Activated T-cell treated with anti-CD3 and anti-CD28 coated beads, Interleukin-2, amount 50 U/mL, for 24 hours (primary cell): ENCODE measurements at regions not wholly inside any gene's neighbourhood (a gene's known extent, or its start where the extent isn't known, plus 50 kb on each side); places are given as distances from the start of the nearest gene placed in this dataset.

Source experiments
- DNase-seq: peaks from one replicate; pipeline ENCODE4 v3.0.0-alpha.2; 2020
- H3K27ac Mint-ChIP-seq: 2 replicates; pipeline ENCODE4 v1.8.0; 2020; ENCODE audit warnings: mild to moderate bottlenecking, mixed read lengths
- H3K27me3 Mint-ChIP-seq: 2 replicates; pipeline ENCODE4 v1.8.0; 2020; ENCODE audit warnings: mixed read lengths
- H3K36me3 Mint-ChIP-seq: 2 replicates; pipeline ENCODE4 v1.8.0; 2020; ENCODE audit warnings: low read depth, mixed read lengths
- H3K4me1 Mint-ChIP-seq: 2 replicates; pipeline ENCODE4 v1.8.0; 2020; ENCODE audit warnings: low read depth, mixed read lengths
- H3K4me3 Mint-ChIP-seq: 2 replicates; pipeline ENCODE4 v1.8.0; 2020; ENCODE audit warnings: mild to moderate bottlenecking, moderate library complexity, mixed read lengths
- H3K9me3 Mint-ChIP-seq: 2 replicates; pipeline ENCODE4 v1.8.0; 2020; ENCODE audit warnings: mixed read lengths

GRCh38 chr5:86748538-86749105 is 130.9 kb downstream of the COX7C start:
- no peak overlapping the region for H3K4me3 Mint-ChIP-seq
- DNase-seq, result no peak
- H3K36me3 Mint-ChIP-seq, result no peaks in the 10 kb centered on the region
- H3K9me3 Mint-ChIP-seq, result no peaks in the 10 kb centered on the region
- no peaks in the 10 kb centered on the region for H3K27me3 Mint-ChIP-seq
- H3K27ac Mint-ChIP-seq, result no peak overlapping the region
- H3K4me1 Mint-ChIP-seq, result no peaks in the 10 kb centered on the region

- Mint-ChIP-seq H3K9me3 (no peaks in the 10 kb centered on the region), H3K27me3 (no peaks in the 10 kb centered on the region), H3K36me3 (no peaks in the 10 kb centered on the region), H3K27ac (no peak overlapping the region), H3K4me1 (no peaks in the 10 kb centered on the region), H3K4me3 (no peak overlapping the region)
- no peak for DNase-seq
Measured at GRCh38 chr5:86749841-86750240, 132.1 kb downstream of the COX7C start.

DNA sequence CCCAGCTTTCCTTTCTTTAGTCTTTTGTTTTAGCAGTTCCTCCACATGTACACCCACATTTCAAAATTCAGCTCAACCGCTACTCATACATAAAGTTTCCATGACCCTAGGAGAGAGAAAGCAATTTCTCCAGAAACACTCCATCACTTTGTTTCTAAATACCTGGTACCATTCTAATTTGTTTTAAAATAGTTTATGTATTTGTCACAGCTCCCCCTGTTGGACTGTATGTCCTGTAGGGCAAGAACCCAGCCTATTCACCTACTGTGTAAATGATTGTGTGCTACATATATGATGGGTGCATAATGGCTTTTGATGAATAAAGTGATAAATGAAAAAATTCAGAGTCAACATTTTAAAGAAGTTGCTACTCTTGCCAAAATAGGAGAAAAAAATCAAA is 139.1 kb downstream of the COX7C start:
- no peak for DNase-seq
- Mint-ChIP-seq H3K4me1 (no peaks in the 10 kb centered on the region), H3K27ac (no peak overlapping the region), H3K9me3 (no peaks in the 10 kb centered on the region), H3K36me3 (no peaks in the 10 kb centered on the region), H3K27me3 (no peaks in the 10 kb centered on the region), H3K4me3 (no peak overlapping the region)

DNA sequence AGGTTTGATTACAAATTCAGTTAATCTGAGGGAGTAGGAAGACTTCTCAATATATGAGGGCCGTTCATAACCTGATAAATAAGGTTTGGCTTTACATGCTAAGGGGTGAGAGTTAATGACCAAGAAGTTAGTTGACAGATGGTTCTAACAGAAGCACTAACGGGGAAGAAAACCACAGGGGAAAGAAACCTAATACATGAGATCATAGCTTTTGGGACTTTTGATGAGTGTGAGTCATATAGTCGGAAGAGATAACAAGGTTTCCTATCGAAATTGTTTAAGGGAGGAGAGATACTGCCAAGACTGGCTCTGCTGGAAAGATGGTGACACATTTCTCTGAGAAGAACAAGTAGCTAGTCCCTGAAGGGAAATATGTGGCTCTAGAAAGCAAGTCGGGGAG is 140.1 kb downstream of the COX7C start:
- Mint-ChIP-seq H3K27me3 (no peaks in the 10 kb centered on the region), H3K4me3 (no peak overlapping the region), H3K9me3 (no peaks in the 10 kb centered on the region), H3K27ac (no peak overlapping the region), H3K4me1 (no peaks in the 10 kb centered on the region), H3K36me3 (no peaks in the 10 kb centered on the region)
- no peak for DNase-seq

- no peaks in the 10 kb centered on the region for H3K4me1 Mint-ChIP-seq
- H3K4me3 Mint-ChIP-seq, result no peak overlapping the region
- no peak overlapping the region for H3K27ac Mint-ChIP-seq
- no peaks in the 10 kb centered on the region for H3K36me3 Mint-ChIP-seq
- no peaks in the 10 kb centered on the region for H3K9me3 Mint-ChIP-seq
- H3K27me3 Mint-ChIP-seq, result no peaks in the 10 kb centered on the region
- no peak for DNase-seq
Measured at GRCh38 chr5:86760661-86761060, 142.9 kb downstream of the COX7C start.

GRCh38 chr5:86763929-86764328 is 146.2 kb downstream of the COX7C start:
- Mint-ChIP-seq H3K27ac (no peak overlapping the region), H3K4me3 (no peak overlapping the region), H3K36me3 (no peaks in the 10 kb centered on the region), H3K4me1 (no peaks in the 10 kb centered on the region), H3K27me3 (no peaks in the 10 kb centered on the region), H3K9me3 (no peaks in the 10 kb centered on the region)
- DNase-seq, result no peak

- Mint-ChIP-seq H3K4me3 (no peak overlapping the region), H3K36me3 (no peaks in the 10 kb centered on the region), H3K27ac (no peak overlapping the region), H3K27me3 (no peaks in the 10 kb centered on the region), H3K9me3 (peaks cover 5% of the 10 kb centered on the region), H3K4me1 (no peaks in the 10 kb centered on the region)
- no peak for DNase-seq
Measured at GRCh38 chr5:86765778-86766502, 148.2 kb downstream of the COX7C start.

- no peaks in the 10 kb centered on the region for H3K27me3 Mint-ChIP-seq
- DNase-seq, result no peak
- H3K4me1 Mint-ChIP-seq, result no peaks in the 10 kb centered on the region
- peaks cover 9% of the 10 kb centered on the region for H3K9me3 Mint-ChIP-seq
- no peak overlapping the region for H3K4me3 Mint-ChIP-seq
- no peaks in the 10 kb centered on the region for H3K36me3 Mint-ChIP-seq
- no peak overlapping the region for H3K27ac Mint-ChIP-seq
Measured at GRCh38 chr5:86768699-86769202, 151.0 kb downstream of the COX7C start.

DNA sequence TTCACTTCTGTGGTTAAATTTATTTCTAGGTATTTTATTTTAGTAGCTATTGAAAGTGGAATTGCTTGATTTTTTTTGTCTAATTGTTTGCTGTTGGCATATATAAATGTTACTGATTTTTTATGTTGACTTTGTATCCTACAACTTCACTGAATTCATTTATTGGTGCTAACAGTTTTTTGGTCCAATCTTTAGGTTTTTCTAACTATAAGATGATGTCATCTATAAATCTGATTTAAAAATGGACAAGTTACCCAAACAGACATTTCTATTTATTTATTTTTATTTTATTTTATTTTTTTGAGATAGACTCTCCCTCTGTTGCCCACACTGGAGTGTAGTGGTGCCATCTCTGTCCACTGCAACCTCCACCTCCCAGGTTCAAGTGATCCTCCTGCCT is 162.3 kb downstream of the COX7C start:
- Mint-ChIP-seq H3K27ac (no peak overlapping the region), H3K27me3 (no peaks in the 10 kb centered on the region), H3K9me3 (no peaks in the 10 kb centered on the region), H3K4me1 (no peaks in the 10 kb centered on the region), H3K36me3 (no peaks in the 10 kb centered on the region), H3K4me3 (no peak overlapping the region)
- no peak for DNase-seq

DNA sequence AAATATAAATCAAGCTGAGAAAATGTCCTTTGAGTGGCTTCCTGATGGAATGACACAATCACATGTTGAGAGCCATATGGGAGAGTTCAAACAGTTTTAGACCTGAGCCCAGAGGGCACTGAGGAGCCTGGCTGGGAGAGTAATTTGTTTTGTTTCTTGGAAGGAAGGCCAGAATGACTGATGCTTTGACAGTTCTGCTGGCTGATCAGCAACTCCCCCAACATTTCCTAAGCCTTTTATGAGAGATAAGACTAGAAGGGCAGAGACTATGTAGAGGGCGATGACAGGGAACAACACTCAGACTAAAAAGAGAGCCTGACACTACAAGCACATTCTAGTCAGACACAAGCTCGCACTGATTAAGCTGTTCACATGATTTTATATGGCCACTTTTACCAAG is 169.2 kb downstream of the COX7C start:
- no peaks in the 10 kb centered on the region for H3K9me3 Mint-ChIP-seq
- H3K4me1 Mint-ChIP-seq, result no peaks in the 10 kb centered on the region
- H3K27me3 Mint-ChIP-seq, result no peaks in the 10 kb centered on the region
- H3K36me3 Mint-ChIP-seq, result no peaks in the 10 kb centered on the region
- DNase-seq, result no peak
- H3K4me3 Mint-ChIP-seq, result no peak overlapping the region
- H3K27ac Mint-ChIP-seq, result no peak overlapping the region

- Mint-ChIP-seq H3K36me3 (no peaks in the 10 kb centered on the region), H3K4me3 (no peak overlapping the region), H3K27ac (no peak overlapping the region), H3K27me3 (no peaks in the 10 kb centered on the region), H3K9me3 (no peaks in the 10 kb centered on the region), H3K4me1 (no peaks in the 10 kb centered on the region)
- no peak for DNase-seq
Measured at GRCh38 chr5:86795659-86796058, 177.9 kb downstream of the COX7C start.

GRCh38 chr5:86797677-86798076 is 179.9 kb downstream of the COX7C start:
- no peaks in the 10 kb centered on the region for H3K27me3 Mint-ChIP-seq
- no peak overlapping the region for H3K27ac Mint-ChIP-seq
- no peaks in the 10 kb centered on the region for H3K36me3 Mint-ChIP-seq
- no peak for DNase-seq
- H3K4me1 Mint-ChIP-seq, result no peaks in the 10 kb centered on the region
- H3K9me3 Mint-ChIP-seq, result no peaks in the 10 kb centered on the region
- no peak overlapping the region for H3K4me3 Mint-ChIP-seq

GRCh38 chr5:86806206-86806605 is 188.5 kb downstream of the COX7C start:
- no peaks in the 10 kb centered on the region for H3K36me3 Mint-ChIP-seq
- no peaks in the 10 kb centered on the region for H3K4me1 Mint-ChIP-seq
- no peak overlapping the region for H3K27ac Mint-ChIP-seq
- H3K9me3 Mint-ChIP-seq, result peaks cover 4% of the 10 kb centered on the region
- DNase-seq, result no peak
- no peak overlapping the region for H3K4me3 Mint-ChIP-seq
- peaks cover 11% of the 10 kb centered on the region for H3K27me3 Mint-ChIP-seq

GRCh38 chr5:86807046-86808031 is 189.6 kb downstream of the COX7C start:
- no peak for DNase-seq
- Mint-ChIP-seq H3K27me3 (peaks cover 11% of the 10 kb centered on the region), H3K4me3 (no peak overlapping the region), H3K36me3 (no peaks in the 10 kb centered on the region), H3K27ac (no peak overlapping the region), H3K9me3 (peaks cover 4% of the 10 kb centered on the region), H3K4me1 (no peaks in the 10 kb centered on the region)

GRCh38 chr5:86814315-86814714 is 196.6 kb downstream of the COX7C start:
- H3K9me3 Mint-ChIP-seq, result no peaks in the 10 kb centered on the region
- DNase-seq, result no peak
- H3K27ac Mint-ChIP-seq, result no peak overlapping the region
- H3K4me1 Mint-ChIP-seq, result no peaks in the 10 kb centered on the region
- no peaks in the 10 kb centered on the region for H3K36me3 Mint-ChIP-seq
- no peak overlapping the region for H3K4me3 Mint-ChIP-seq
- no peaks in the 10 kb centered on the region for H3K27me3 Mint-ChIP-seq
